A673 (cell line): ENCODE measurements at regions not wholly inside any gene's neighbourhood (a gene's known extent, or its start where the extent isn't known, plus 50 kb on each side); places are given as distances from the start of the nearest gene placed in this dataset.

Source experiments
- EZH2 ChIP-seq: fragments of 200-600 bp; sonication (generic); IDR thresholded peaks from 2 replicates; pipeline ENCODE4 v1.6.1; 2017; ENCODE audit warnings: borderline replicate concordance, low read depth, mild to moderate bottlenecking, mixed read lengths, antibody characterized with exemption, low read length; ENCODE audit not compliant: poor library complexity, severe bottlenecking
- TF ChIP-seq, protein P1 (sequence below): fragments of 300-800, 200-600 bp; sonication (generic); conservative IDR thresholded peaks from 2 replicates; pipeline ENCODE4 v1.5.1; 2017; ENCODE audit warnings: low read depth, mild to moderate bottlenecking, antibody characterized with exemption, low read length, moderate library complexity, mixed read lengths

GRCh38 chr2:62349788-62350187, 153.9 kb downstream of the B3GNT2 start:
- TF ChIP-seq, protein P1, sequence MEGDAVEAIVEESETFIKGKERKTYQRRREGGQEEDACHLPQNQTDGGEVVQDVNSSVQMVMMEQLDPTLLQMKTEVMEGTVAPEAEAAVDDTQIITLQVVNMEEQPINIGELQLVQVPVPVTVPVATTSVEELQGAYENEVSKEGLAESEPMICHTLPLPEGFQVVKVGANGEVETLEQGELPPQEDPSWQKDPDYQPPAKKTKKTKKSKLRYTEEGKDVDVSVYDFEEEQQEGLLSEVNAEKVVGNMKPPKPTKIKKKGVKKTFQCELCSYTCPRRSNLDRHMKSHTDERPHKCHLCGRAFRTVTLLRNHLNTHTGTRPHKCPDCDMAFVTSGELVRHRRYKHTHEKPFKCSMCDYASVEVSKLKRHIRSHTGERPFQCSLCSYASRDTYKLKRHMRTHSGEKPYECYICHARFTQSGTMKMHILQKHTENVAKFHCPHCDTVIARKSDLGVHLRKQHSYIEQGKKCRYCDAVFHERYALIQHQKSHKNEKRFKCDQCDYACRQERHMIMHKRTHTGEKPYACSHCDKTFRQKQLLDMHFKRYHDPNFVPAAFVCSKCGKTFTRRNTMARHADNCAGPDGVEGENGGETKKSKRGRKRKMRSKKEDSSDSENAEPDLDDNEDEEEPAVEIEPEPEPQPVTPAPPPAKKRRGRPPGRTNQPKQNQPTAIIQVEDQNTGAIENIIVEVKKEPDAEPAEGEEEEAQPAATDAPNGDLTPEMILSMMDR, result no peak
- TF ChIP-seq EZH2, result no peak
